ENCODE measurements at regions not wholly inside any gene's neighbourhood (a gene's known extent, or its start where the extent isn't known, plus 50 kb on each side); places are given as distances from the start of the nearest gene placed in this dataset.

GRCh38 chr9:99588299-99588698, 233.4 kb upstream of the NR4A3 start:
- no peak for DNase-seq (ENCODE audit: low spot score in 2 of 2, unreplicated experiment in 2 of 2)
- peaks cover 11% of the 10 kb centered on the region for H3K9me3 Mint-ChIP-seq
- H3K36me3 Mint-ChIP-seq, result no peaks in the 10 kb centered on the region
- H3K27me3 Mint-ChIP-seq (ENCODE audit: low read depth), result no peaks in the 10 kb centered on the region
- H3K4me3 Mint-ChIP-seq, result no peak overlapping the region
- no peak for TF ChIP-seq CTCF (IDR thresholded peaks at IDR 0.05; ENCODE audit: unreplicated experiment)
- no peak overlapping the region for H3K27ac Mint-ChIP-seq
- peaks cover 8% of the 10 kb centered on the region for H3K4me1 Mint-ChIP-seq

DNA sequence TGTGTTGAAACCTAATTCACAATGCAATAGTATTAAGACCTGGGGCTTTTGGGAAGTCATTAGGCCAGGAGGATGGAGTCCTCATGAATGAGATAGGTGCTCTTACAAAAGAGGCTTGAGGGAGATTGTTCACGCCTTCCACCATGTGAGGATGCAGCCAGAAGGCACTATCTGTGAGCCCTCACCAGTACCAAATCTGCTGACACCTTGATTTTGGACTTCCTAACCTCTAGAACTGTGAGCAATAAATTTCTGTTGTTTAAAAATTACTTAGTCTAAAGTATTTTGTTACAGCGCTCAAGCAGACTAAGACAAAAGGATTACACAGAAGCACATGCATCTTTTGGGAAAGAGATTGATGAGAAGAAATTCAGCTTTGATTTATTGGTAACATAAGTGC, 232.9 kb upstream of the NR4A3 start:
- TF ChIP-seq CTCF (IDR thresholded peaks at IDR 0.05; ENCODE audit: unreplicated experiment), result no peak
- peaks cover 8% of the 10 kb centered on the region for H3K4me1 Mint-ChIP-seq
- H3K9me3 Mint-ChIP-seq, result peaks cover 6% of the 10 kb centered on the region
- no peak for DNase-seq (ENCODE audit: low spot score in 2 of 2, unreplicated experiment in 2 of 2)
- no peak overlapping the region for H3K4me3 Mint-ChIP-seq
- no peaks in the 10 kb centered on the region for H3K36me3 Mint-ChIP-seq
- no peaks in the 10 kb centered on the region for H3K27me3 Mint-ChIP-seq (ENCODE audit: low read depth)
- H3K27ac Mint-ChIP-seq, result no peak overlapping the region

DNA sequence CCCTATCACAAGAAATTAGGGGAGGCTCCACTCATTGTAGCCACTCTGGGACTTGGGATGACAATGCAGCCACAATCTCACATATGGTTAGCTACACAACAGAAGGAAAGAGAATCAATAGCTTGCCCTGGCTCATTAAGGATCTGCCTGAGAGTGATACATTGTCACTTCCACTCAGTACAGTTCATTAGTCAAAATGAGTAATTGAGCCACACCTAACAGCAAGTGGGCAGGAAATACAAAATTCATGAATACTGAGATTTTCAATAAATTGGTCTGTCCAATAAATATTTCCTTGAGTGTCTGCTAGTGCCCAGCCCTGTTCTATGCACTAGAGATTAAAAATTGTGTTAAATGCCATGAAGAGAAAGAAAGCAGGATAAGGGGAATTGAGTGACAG, 231.3 kb upstream of the NR4A3 start:
- Mint-ChIP-seq H3K36me3 (peaks cover 1% of the 10 kb centered on the region), H3K9me3 (peaks cover 5% of the 10 kb centered on the region), H3K27ac (no peak overlapping the region), H3K4me3 (no peak overlapping the region), H3K27me3 (ENCODE audit: low read depth) (no peaks in the 10 kb centered on the region), H3K4me1 (peaks cover 8% of the 10 kb centered on the region)
- DNase-seq (ENCODE audit: low spot score in 2 of 2, unreplicated experiment in 2 of 2), result no peak
- no peak for TF ChIP-seq CTCF (IDR thresholded peaks at IDR 0.05; ENCODE audit: unreplicated experiment)

GRCh38 chr9:99590840-99591239, 230.8 kb upstream of the NR4A3 start:
- Mint-ChIP-seq H3K36me3 (peaks cover 1% of the 10 kb centered on the region), H3K4me1 (peaks cover 8% of the 10 kb centered on the region), H3K27me3 (ENCODE audit: low read depth) (no peaks in the 10 kb centered on the region), H3K9me3 (peaks cover 5% of the 10 kb centered on the region), H3K27ac (no peak overlapping the region), H3K4me3 (no peak overlapping the region)
- TF ChIP-seq CTCF (IDR thresholded peaks at IDR 0.05; ENCODE audit: unreplicated experiment), result no peak
- no peak for DNase-seq (ENCODE audit: low spot score in 2 of 2, unreplicated experiment in 2 of 2)

DNA sequence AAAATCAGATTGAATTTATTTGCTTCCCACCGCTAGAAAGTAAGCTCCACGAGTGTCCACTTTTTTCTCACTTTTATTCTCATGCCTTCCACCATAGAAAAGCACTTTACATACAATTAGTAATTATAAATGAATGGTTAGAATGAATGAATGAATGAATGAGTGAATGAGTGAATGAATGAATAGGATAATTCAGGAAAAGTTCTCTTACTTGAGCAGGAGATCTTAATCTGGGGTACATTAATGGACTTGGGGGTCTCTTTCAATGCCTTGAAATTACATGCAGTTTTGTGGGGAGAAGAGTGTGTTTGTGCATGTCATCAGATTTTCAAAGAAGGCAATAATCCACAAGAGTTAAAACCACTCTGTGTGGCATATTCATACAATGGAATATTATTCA, 229.9 kb upstream of the NR4A3 start:
- Mint-ChIP-seq H3K27me3 (ENCODE audit: low read depth) (no peaks in the 10 kb centered on the region), H3K36me3 (peaks cover 1% of the 10 kb centered on the region), H3K9me3 (peaks cover 5% of the 10 kb centered on the region), H3K4me1 (peaks cover 8% of the 10 kb centered on the region), H3K27ac (no peak overlapping the region), H3K4me3 (no peak overlapping the region)
- no peak for TF ChIP-seq CTCF (IDR thresholded peaks at IDR 0.05; ENCODE audit: unreplicated experiment)
- no peak for DNase-seq (ENCODE audit: low spot score in 2 of 2, unreplicated experiment in 2 of 2)
